NCI-H2081 (cell line): ENCODE measurements at regions not wholly inside any gene's neighbourhood (a gene's known extent, or its start where the extent isn't known, plus 50 kb on each side); places are given as distances from the start of the nearest gene placed in this dataset.
A peak's percentile ranks its signal among the peaks of the same experiment; 100 is the strongest.
"Not testable (repeated sequence)": the region's sequence is repeated elsewhere in the genome, so short reads cannot be mapped to it uniquely, and the experiment has no call there.

Experiments
- DNase-seq, 2 experiments: peaks; one replicate each; lab custom pipeline; 2025; lab: John Stamatoyannopoulos, UW

DNA sequence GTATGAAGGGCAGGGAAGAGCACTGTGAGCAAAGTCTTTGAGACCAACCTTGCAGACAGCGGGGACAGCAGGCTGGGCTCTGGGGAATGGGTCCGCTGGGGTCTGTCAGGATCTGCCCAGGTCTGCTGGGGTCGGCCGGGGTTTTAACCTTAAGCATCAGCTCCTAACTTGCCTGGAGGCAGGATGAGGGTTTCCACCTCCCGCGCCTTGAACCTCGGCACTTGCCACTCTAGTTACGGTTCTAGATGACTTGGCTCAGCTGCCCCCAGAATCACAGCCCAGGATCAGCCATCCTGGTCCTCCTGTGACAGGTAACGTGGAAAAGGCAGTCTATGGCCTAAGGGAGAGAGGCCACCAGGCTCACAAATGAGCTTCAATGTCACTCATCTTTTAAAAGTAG is 50.4 kb upstream of the CACUL1 start:
- DNase-seq = no peak

- DNase-seq = no peak
These were observed 52.9 kb upstream of the CACUL1 start for GRCh38 chr10:118807512-118808305.

DNA sequence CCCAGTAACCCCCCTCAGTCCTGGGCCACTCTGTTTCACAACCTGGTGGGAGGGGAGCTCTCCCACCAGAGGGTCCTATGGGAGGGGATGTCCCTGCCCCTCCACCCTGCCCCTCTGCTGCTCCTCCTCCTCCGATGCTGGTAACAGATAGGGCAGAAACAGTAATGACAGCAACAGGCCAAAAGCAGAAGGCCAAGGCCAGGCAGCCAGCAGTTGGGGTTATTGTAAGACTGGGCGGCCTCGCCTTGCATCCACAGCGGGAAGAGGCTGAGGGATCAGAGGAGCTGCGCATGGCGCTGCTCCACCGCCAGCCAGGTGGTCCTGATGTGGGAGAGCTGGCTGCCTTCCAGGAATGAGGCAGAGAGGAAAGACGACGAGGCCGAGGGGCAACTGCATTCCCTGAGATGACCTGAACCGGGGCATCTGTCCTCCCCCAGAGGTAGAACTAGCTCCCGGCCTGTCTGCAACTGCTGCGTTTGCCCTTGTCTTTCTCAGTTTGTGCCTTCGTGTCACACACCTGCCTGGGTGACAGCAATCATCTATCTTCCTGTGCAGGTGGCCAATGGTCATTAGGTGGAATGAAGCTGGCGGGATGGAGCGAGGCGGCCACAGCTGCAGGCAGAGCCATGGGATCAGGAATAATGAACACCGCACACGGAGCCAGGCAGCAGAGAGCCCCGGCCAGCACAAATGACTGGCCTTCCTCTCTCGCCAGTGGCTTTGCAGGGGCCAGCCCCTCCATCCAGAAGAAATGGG is 54.0 kb upstream of the CACUL1 start:
- DNase-seq = peak in 1 of 2 experiments; percentile 33

DNA sequence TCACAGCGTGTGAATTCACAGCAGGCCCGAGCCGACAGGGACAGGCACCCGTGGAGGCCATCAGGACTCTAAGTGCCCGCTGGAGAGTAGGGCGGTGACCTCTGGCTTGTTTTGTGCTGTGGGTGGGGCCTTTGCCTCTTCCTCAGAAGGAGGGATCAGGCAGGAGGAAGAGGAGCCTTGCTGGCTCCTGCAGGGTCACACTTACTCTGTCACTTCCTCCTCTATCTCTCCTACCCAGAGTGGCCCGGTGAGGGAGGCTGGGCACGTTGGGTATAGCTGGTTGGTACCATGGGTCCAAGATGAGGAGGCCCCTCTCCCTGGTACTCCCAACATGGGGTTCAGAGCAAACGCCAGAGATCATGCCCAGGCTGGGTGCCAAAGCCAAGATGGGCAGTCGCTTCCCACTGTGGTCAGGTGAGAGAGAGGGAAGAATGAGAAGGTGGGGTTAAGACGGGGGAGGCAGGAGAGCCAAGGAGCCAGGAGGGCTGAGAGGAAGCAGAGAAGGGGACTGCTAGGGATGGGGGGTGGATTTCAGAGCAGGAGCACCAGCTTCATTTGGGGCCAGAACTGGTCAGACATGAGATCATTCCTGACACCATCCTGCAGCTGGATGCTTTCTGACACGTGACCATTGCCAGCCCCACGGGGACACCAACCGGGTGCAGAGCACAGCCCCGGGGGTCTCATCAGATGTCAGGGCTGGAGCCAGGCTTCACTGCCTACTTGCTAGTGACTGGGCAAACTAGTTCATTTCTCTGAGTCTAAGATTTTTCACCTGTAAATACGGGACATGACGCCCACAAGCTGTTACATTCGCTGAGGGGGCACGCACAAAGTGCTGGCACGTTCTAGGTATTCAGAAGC is 54.8 kb upstream of the CACUL1 start:
- no peak for DNase-seq

DNA sequence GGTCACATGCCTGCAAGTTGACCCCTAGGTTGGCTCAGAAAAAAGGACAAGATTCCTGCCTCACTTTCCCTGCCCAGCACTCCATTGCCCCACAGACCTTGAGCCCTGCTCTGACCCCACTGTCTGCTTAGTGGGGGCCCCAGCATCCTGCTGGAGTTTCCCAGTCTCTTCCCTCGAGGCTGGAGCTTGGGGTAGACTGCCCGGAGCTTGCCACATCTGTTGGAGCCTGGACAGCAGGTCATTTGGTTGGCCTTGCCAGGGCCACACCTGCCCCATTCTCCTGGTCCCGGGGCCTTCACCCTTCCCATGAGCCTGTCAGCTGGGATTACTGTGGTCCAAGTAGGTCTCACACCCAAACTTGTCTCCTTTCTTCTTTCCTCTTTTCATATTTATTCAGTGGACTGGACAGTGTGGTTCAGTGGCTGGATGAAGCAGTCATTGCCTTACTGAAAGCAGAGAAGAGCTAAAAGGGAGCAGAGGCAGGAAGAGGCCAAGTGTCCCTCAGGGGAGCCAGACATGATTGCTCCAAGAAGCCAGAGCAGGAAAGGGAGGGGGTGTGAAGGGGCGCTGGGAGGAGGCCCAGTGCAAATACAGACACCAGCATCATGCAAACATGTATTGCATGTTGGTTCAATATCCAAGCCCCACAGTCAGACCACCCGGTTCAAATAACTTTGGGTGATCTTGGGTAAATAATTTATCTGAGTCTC is 56.2 kb upstream of the CACUL1 start:
- no peak for DNase-seq

GRCh38 chr10:118811675-118812392 is 57.1 kb upstream of the CACUL1 start:
- DNase-seq = no peak

DNA sequence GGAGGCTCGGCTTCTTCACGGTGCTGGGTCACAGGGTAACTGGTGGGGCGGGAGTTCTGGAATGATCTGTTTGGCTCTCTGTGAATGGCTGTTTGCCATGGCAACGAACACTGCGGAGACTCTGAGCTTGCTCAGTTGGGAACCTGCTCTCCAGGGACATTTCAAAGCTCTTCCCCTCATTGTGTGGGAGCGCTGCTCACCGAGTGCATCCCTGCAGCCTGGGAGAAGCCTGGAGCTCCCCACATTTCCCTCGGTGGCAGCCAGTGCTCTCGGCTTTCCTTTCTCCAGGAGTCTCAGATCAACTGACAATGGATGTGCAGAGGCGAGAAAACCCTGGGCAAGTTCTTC is 57.6 kb upstream of the CACUL1 start:
- no peak for DNase-seq

DNA sequence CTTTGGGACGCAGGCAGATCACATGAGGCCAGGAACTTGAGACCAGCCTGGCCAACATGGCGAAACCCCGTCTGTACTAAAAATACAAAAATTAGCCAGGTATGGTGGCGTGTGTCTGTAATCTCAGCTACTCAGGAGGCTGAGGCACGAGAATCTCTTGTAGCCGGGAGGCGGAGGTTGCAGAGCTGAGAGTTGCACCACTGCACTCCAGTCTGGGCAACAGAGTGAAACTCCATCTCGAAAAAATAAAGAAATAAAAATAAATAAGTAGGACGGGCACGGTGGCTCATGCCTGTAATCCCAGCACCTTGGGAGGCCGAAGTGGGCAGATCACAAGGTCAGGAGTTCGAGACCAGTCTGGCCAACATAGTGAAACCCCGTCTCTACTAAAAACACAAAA is 58.2 kb upstream of the CACUL1 start:
- DNase-seq = not testable (repeated sequence)

DNA sequence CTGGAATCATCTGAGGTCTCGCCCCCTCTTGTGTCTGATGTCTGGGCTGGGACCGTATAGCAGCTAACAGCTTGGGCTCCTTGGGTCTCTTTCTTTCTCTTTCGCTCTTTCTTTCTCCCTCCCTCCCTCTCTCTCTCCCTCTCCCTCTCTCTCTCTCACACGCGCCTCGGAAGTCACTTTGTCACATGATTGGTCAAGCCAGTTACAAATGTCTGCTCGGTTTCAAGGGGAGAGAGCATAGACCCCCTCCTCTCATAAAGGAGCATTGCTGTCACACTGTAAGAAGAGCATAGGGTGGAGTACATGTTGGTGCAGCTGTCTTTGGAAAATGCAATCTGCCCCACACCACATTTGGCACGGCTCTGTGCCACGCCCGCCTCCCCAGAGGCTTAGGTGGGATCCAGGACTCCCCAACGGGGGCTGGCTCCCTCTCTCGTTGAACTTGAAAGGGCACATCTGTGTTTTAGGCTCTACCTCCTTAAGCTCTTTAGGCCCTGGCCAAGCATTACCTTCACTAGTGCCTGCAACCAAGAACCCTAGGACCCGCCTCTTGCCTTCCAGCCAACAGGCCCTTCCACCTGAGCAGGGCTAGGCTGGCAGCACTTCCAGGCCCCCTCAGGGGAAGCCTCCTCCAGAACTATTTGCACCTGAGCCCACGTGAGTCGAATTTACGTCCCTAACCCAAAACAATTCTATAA is 61.9 kb upstream of the CACUL1 start:
- DNase-seq = no peak

DNA sequence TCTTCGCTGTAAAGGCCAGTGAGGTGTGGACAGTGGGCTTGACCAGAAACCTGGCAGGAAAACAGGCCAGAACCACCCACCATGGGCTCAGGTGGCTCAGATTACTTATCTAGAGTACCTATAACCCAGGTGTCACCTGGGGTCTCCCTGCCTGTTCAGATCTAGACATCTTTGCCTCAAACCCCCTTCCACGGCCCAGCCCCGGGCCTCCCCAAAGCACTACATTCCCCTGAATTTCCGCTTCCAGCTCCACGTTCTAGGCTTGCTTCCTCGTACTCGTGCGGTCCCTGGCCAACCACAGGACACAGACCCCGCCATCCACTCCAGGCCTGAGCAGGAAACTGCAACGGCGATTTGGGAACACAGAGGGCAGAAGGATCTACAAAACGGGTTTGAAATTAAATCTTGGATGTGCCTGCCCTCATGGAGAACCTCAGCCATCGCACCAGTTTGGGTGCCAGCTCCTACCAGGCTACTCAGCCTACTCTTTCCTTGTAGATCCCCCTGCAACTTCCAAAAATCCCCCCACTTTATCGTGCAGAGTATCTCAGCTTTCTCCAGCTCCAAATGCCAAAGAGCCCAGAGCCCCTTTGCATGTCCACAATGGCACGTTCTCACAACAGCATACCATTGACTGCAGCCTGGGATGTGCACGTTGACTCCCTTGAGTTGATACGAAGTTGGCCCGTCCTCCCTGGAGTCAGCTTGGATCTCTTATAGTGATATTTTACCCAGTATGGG is 62.7 kb upstream of the CACUL1 start:
- DNase-seq = no peak

DNA sequence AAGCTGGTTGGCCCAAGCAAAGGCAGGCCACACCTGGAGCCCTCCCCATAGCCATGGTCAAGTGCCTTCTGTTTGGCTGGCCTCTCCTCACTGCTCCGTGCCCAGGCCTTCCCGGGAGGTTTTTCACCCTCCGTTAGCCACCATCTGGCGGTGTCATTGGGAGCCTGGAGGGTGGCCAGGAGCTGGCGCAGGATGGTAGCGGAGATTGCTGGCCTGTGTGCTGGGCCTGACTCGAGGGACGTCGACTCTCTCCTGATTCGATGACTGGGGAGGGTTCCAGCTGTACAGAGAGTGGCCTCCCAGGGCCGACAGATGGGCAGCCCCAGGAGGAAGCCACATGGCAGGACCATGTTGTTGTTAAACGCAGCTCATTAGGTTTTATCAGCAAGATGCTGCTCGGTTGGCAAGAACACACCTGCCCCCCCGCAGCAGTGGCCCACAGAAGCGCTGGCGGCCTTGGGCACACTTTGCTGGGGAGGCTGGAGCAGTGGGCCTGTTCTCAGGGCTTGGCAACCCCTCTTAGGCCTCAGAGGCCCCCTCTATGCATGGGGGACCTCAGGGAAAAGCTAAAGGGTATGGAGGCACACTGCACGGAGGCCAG is 64.0 kb upstream of the CACUL1 start:
- DNase-seq = peak; percentile 72 to 85

GRCh38 chr10:118820326-118821116 is 65.8 kb upstream of the CACUL1 start:
- DNase-seq = no peak

DNA sequence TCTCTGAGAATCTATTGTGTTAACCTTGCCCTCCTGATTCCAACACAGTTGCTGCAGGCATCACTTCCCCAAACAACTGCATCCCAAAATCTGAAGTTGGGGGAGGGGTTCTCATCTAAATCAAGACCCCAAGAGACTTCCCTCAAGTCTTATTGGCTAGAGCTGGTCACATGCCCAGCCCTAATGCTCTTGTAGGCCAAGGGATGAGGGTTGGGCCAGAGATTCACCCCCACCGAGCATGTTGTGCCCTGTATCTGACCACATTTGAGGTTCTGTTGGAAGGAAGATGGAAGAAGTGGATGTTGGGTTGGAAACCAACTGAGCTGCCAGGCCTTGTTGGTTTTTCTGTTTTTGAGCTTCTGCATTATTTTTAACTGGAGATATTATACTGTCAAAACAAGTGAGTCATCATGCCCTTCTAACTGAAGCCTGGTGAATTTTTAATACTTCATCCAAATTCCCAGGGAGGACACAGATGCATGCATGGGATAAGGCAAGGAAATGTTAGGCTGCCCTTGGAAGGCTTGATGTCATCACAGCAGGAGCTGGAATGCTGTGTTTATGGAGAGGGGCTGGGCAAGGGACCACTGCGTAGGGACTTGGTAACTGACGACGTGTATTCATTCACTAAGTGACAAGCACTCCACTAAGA is 68.6 kb upstream of the CACUL1 start:
- DNase-seq = no peak

DNA sequence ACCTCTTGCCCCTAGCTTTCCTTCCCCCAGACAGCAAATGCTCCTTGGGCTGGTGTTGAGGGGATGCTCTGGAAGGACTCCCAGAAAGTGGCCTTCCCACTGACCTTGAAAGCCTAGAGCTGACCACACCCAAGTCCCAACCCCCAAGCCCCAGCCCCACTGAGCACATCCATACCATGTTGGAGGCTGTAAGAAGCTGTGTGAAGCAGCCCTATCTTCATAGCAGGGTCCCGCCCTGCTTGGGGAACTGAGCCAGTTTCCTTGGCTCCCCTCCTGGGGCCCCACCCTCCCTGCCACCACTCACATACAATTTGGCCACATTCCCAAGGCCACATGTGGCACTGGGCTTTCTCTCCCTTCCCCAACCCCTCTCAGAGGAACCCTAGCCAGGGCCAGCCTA is 72.3 kb upstream of the CACUL1 start:
- DNase-seq = no peak

GRCh38 chr10:118827466-118828155 is 72.8 kb upstream of the CACUL1 start:
- DNase-seq = no peak

DNA sequence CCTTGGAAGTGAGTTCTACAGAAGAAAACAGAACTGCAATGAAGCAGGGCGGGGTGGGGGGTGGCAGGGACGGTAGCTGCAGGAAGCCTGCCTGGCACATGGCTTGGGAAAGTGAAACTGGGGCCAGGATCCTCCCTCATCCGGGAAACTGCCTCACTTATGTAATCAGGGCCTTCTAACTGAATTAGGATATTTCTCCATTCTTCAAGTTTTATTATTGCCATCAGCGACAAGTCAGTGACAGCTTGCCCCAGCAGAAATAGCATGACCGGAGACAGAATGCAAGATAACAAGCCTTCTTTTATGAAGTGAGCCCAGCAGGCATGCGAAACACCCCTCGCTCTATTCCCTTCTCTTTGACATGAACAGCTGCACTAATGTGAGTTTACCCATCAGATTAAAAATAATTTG is 77.5 kb upstream of the CACUL1 start:
- peak in 1 of 2 experiments; percentile 21 for DNase-seq

GRCh38 chr10:118834370-118834769 is 79.6 kb upstream of the CACUL1 start:
- DNase-seq = not testable (repeated sequence)
